Stomach (tissue), 8 donors: ENCODE measurements at regions not wholly inside any gene's neighbourhood (a gene's known extent, or its start where the extent isn't known, plus 50 kb on each side); places are given as distances from the start of the nearest gene placed in this dataset.

Experiments used
- DNase-seq, 2 donors: peaks; one replicate each; pipeline versions ENCODE4 v3.0.0 to v3.0.0-alpha.2; 2013 to 2019
- H3K27ac ChIP-seq, 5 donors: fragments of 200-600 bp in 4 of 5; sonication (generic) in 4 of 5; one replicate each; pipeline ENCODE4 v1.5.1; 2013 to 2019; ENCODE audit warnings: mild to moderate bottlenecking in 1 of 5, moderate library complexity in 1 of 5
- H3K27me3 ChIP-seq, 3 donors: fragments of 200-600 bp; sonication (generic); one replicate each; pipeline ENCODE4 v1.5.1; 2017 to 2019; ENCODE audit warnings: mixed run types in 1 of 3
- H3K36me3 ChIP-seq, 4 donors: fragments of 200-600 bp; sonication (generic); 1 replicate in 3 of 4; 2 replicates in 1 of 4; pipeline ENCODE4 v1.5.1; 2016 to 2019
- H3K4me1 ChIP-seq, 4 donors: fragments of 200-600 bp; sonication (generic); one replicate each; pipeline ENCODE4 v1.5.1; 2016 to 2019
- H3K4me3 ChIP-seq, 4 donors: fragments of 200-600 bp; sonication (generic) in 3 of 4; one replicate each; pipeline ENCODE4 v1.5.1; 2016 to 2019; ENCODE audit warnings: mild to moderate bottlenecking in 1 of 4
- H3K9me3 ChIP-seq, 4 donors: fragments of 200-600 bp; sonication (generic); one replicate each; pipeline ENCODE4 v1.5.1; 2016 to 2019
- CTCF ChIP-seq, 7 experiments: fragments of 450-650 bp in 4 of 7; fragments of 200-600 bp in 3 of 7; sonication (generic) in 3 of 7; IDR thresholded peaks; one replicate each; pipeline ENCODE4 v1.5.1; 2016 to 2019; ENCODE audit warnings: antibody characterized with exemption in 7 of 7, control low read depth in 2 of 7, mild to moderate bottlenecking in 1 of 7
- EP300 ChIP-seq: sonication (generic); formaldehyde crosslinking; IDR thresholded peaks from one replicate; pipeline ENCODE4 v1.6.1; 2017; ENCODE audit warnings: antibody characterized with exemption
- POLR2A ChIP-seq, 4 donors: fragments of 450-650 bp; IDR thresholded peaks; one replicate each; pipeline ENCODE4 v1.6.1; 2016; ENCODE audit warnings: antibody characterized with exemption in 4 of 4, control low read depth in 2 of 4, mild to moderate bottlenecking in 1 of 4, moderate library complexity in 1 of 4
- POLR2AphosphoS5 ChIP-seq, 3 donors: sonication (generic); formaldehyde crosslinking; IDR thresholded peaks; one replicate each; pipeline ENCODE4 v1.6.1; 2016; ENCODE audit warnings: antibody characterized with exemption in 3 of 3
- WGBS, 5 donors: extraction: QIAGEN DNeasy Blood & Tissue Kit in 3 of 5; methylation state at CpG; one replicate each; pipeline versions ENCODE4 v1.1.5 to v1.1.7; 2013 to 2018; 5-methylcytosine and 5-hydroxymethylcytosine counted together
- intact Hi-C: fragments of 100-400 bp; cut with DNase I; formaldehyde crosslinking; loops from one replicate; pipeline ENCODE4 v1.15.1; 2023; ENCODE audit warnings: low total_unique reads
- donor health status: healthy with polysubstance abuse.
- donor health status: Bipolar disorder and iron deficiency.
- donor health status: healthy.

DNA sequence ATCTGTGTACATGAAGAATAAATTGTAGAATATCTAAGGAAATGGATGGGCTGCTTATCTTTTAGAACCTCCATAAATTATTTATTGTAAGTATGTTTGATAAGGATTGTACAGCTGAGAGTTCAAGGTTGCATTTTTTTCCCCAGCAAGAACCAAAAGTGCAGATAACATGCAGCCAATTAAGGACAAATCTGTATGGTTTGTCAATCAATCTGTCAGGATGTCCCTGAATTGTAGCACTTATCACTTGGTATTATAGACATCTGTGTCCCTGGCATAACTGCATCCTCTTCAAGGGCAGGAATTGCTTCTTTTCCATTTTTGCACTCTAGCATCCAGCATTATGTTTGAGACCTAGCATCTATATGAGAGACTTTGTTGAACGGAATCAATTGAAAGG is 95.4 kb upstream of the IGFBP7 start:
- WGBS, 5 donors = 76 to 89% (median 81%) methylated on average over 1 of the region's 1 CpG
- no peak overlapping the region for H3K4me3 ChIP-seq
- DNase-seq = no peak
- H3K27me3 ChIP-seq = no peaks in the 10 kb centered on the region
- no peaks in the 10 kb centered on the region for H3K9me3 ChIP-seq
- H3K27ac ChIP-seq = no peak overlapping the region
- intact Hi-C loops = no loop called here
- no peaks in the 10 kb centered on the region for H3K4me1 ChIP-seq
- no peaks in the 10 kb centered on the region for H3K36me3 ChIP-seq
- TF ChIP-seq EP300 (no peak), POLR2AphosphoS5 (IDR thresholded peaks at IDR 0.05) (no peak), CTCF (IDR thresholded peaks at IDR 0.05) (no peak), POLR2A (IDR thresholded peaks at IDR 0.05) (no peak)

DNA sequence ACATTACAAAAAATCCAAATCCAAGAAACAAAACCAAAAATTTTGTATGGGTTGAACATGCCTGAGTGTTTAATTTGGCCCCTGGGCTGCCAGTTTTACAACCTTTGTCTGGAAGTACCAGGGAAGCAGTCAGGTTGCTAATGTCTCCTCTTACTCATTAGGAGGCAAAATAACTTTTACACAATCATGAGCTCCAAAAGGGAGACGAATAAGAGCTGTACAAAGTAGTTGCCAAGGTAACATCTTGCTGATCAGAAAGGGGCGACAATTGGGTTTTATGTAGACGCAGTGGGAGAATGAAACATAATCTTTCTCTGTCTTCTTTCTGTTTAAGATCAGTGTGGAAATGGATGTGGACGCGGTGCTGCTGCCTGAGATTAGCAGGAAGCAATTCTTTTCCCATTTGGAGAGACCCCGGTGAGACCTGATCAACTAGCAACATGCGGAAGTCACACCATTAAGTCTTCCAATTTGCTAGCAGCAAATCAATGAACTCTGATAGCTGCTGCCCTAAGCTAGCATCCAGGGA is 90.7 kb upstream of the IGFBP7 start:
- Histone ChIP-seq H3K4me1 (no peaks in the 10 kb centered on the region), H3K9me3 (no peaks in the 10 kb centered on the region), H3K36me3 (no peaks in the 10 kb centered on the region), H3K27me3 (no peaks in the 10 kb centered on the region), H3K27ac (no peak overlapping the region), H3K4me3 (no peak overlapping the region)
- intact Hi-C loops = no loop called here
- WGBS, 5 donors = 51 to 54% (median 53%) methylated on average over 7 of the region's 7 CpGs
- TF ChIP-seq POLR2A (IDR thresholded peaks at IDR 0.05) = no peak
- no peak for DNase-seq

- WGBS, 5 donors = 69 to 82% (median 74%) methylated on average over 5 of the region's 5 CpGs
- TF ChIP-seq EP300 = no peak
- TF ChIP-seq POLR2A (IDR thresholded peaks at IDR 0.05) = no peak
- TF ChIP-seq CTCF (IDR thresholded peaks at IDR 0.05) = no peak
- TF ChIP-seq POLR2AphosphoS5 (IDR thresholded peaks at IDR 0.05) = no peak
- no peak for DNase-seq
- Histone ChIP-seq H3K4me3 (no peak overlapping the region), H3K27me3 (peaks cover 0 to 5% (median 0%) of the 10 kb centered on the region in 3 donors), H3K9me3 (no peaks in the 10 kb centered on the region), H3K36me3 (no peaks in the 10 kb centered on the region), H3K27ac (no peak overlapping the region), H3K4me1 (no peaks in the 10 kb centered on the region)
- intact Hi-C loops = no loop called here
Measured at GRCh38 chr4:57199267-57199666, 89.1 kb upstream of the IGFBP7 start.

- Histone ChIP-seq H3K36me3 (no peaks in the 10 kb centered on the region), H3K9me3 (no peaks in the 10 kb centered on the region), H3K4me1 (peaks cover 0 to 9% (median 2%) of the 10 kb centered on the region in 4 donors), H3K27ac (no peak overlapping the region), H3K27me3 (peaks cover 0 to 9% (median 0%) of the 10 kb centered on the region in 3 donors), H3K4me3 (no peak overlapping the region)
- intact Hi-C loops = no loop called here
- peak in 1 of 2 donors; percentile 8 for DNase-seq
- WGBS, 5 donors = 60 to 82% (median 75%) methylated on average over 30 of the region's 30 CpGs
- no peak for TF ChIP-seq POLR2AphosphoS5 (IDR thresholded peaks at IDR 0.05)
- no peak for TF ChIP-seq EP300
- no peak for TF ChIP-seq POLR2A (IDR thresholded peaks at IDR 0.05)
- TF ChIP-seq CTCF (IDR thresholded peaks at IDR 0.05) = no peak
Measured at GRCh38 chr4:57195622-57196021, 85.4 kb upstream of the IGFBP7 start.

- Histone ChIP-seq H3K36me3 (no peaks in the 10 kb centered on the region), H3K4me3 (no peak overlapping the region), H3K27ac (no peak overlapping the region), H3K9me3 (no peaks in the 10 kb centered on the region), H3K27me3 (peaks cover 0 to 9% (median 0%) of the 10 kb centered on the region in 3 donors), H3K4me1 (peaks cover 0 to 14% (median 3%) of the 10 kb centered on the region in 4 donors)
- intact Hi-C loops = no loop called here
- peak in 1 of 2 donors; percentile 38 for DNase-seq
- WGBS, 5 donors = 30 to 52% (median 40%) methylated on average over 20 of the region's 20 CpGs
- TF ChIP-seq POLR2AphosphoS5 (IDR thresholded peaks at IDR 0.05) = no peak
- no peak for TF ChIP-seq EP300
- no peak for TF ChIP-seq CTCF (IDR thresholded peaks at IDR 0.05)
- no peak for TF ChIP-seq POLR2A (IDR thresholded peaks at IDR 0.05)
Measured at GRCh38 chr4:57194068-57194611, 84.0 kb upstream of the IGFBP7 start.
